ENCODE measurements at regions not wholly inside any gene's neighbourhood (a gene's known extent, or its start where the extent isn't known, plus 50 kb on each side); places are given as distances from the start of the nearest gene placed in this dataset.

GRCh38 chr11:103676413-103676812, 360.0 kb upstream of the DDI1 start:
- no peak for TF ChIP-seq EHMT2 (IDR thresholded peaks at IDR 0.05; ENCODE audit: borderline replicate concordance, low read depth, low read length)
- no peak for TF ChIP-seq CTCF (CRISPR knock-in tag; IDR thresholded peaks at IDR 0.05)
- no peak for TF ChIP-seq ELK4 (CRISPR knock-in tag; IDR thresholded peaks at IDR 0.05; ENCODE audit: borderline replicate concordance)
- TF ChIP-seq ZNF326 (CRISPR knock-in tag; IDR thresholded peaks at IDR 0.05; ENCODE audit: borderline replicate concordance): no peak
- no peak for TF ChIP-seq GATA4 (IDR thresholded peaks at IDR 0.05; ENCODE audit: borderline replicate concordance, low read depth)
- TF ChIP-seq ETV6 (CRISPR knock-in tag; conservative IDR thresholded peaks at IDR 0.05): no peak
- TF ChIP-seq POLR2AphosphoS5 (IDR thresholded peaks at IDR 0.05; ENCODE audit: low read depth, low read length): no peak

Data from HepG2 (cell line).